ENCODE measurements at regions not wholly inside any gene's neighbourhood (a gene's known extent, or its start where the extent isn't known, plus 50 kb on each side); places are given as distances from the start of the nearest gene placed in this dataset.
A peak's percentile ranks its signal among the peaks of the same experiment; 100 is the strongest.
"Not testable (repeated sequence)": the region's sequence is repeated elsewhere in the genome, so short reads cannot be mapped to it uniquely, and the experiment has no call there.

GRCh38 chr12:58314610-58315009 lies 373.2 kb downstream of the ATP23 start:
- no peak for DNase-seq

- DNase-seq, result no peak
These were observed 375.6 kb downstream of the ATP23 start for GRCh38 chr12:58316926-58317325.

GRCh38 chr12:58321414-58321813 lies 380.0 kb downstream of the ATP23 start:
- DNase-seq, result no peak

GRCh38 chr12:58323676-58324075 lies 382.3 kb downstream of the ATP23 start:
- DNase-seq, result no peak

GRCh38 chr12:58325561-58325960 lies 384.2 kb downstream of the ATP23 start:
- DNase-seq, result no peak

- no peak for DNase-seq
These were observed 385.2 kb downstream of the ATP23 start for GRCh38 chr12:58326534-58326933.

- DNase-seq, result not testable (repeated sequence)
These were observed 395.3 kb downstream of the ATP23 start for GRCh38 chr12:58336581-58337242.

- not testable (repeated sequence) for DNase-seq
These were observed 396.2 kb downstream of the ATP23 start for GRCh38 chr12:58337539-58337938.

GRCh38 chr12:58341791-58342190 lies 400.4 kb downstream of the ATP23 start:
- DNase-seq, result peak; percentile 89

- DNase-seq, result no peak
These were observed 401.4 kb downstream of the ATP23 start for GRCh38 chr12:58342736-58343135.

GRCh38 chr12:58346032-58346632 lies 404.8 kb downstream of the ATP23 start:
- peak; percentile 7 for DNase-seq

- no peak for DNase-seq
These were observed 405.8 kb downstream of the ATP23 start for GRCh38 chr12:58347188-58347587.

- DNase-seq, result no peak
These were observed 406.3 kb downstream of the ATP23 start for GRCh38 chr12:58347691-58348090.

- DNase-seq, result no peak
These were observed 407.8 kb downstream of the ATP23 start for GRCh38 chr12:58349161-58349560.

- DNase-seq, result no peak
These were observed 415.4 kb downstream of the ATP23 start for GRCh38 chr12:58356794-58357193.

- DNase-seq, result no peak
These were observed 416.1 kb downstream of the ATP23 start for GRCh38 chr12:58357511-58357910.

GRCh38 chr12:58358369-58358768 lies 417.0 kb downstream of the ATP23 start:
- DNase-seq, result no peak

- no peak for DNase-seq
These were observed 417.7 kb downstream of the ATP23 start for GRCh38 chr12:58359084-58359483.

- no peak for DNase-seq
These were observed 419.7 kb downstream of the ATP23 start for GRCh38 chr12:58361056-58361455.

- DNase-seq, result no peak
These were observed 422.6 kb downstream of the ATP23 start for GRCh38 chr12:58363971-58364370.

- no peak for DNase-seq
These were observed 423.2 kb downstream of the ATP23 start for GRCh38 chr12:58364389-58365086.

GRCh38 chr12:58365087-58365390 lies 423.7 kb downstream of the ATP23 start:
- no peak for DNase-seq

- no peak for DNase-seq
These were observed 425.7 kb downstream of the ATP23 start for GRCh38 chr12:58367041-58367440.

- DNase-seq, result no peak
These were observed 426.6 kb downstream of the ATP23 start for GRCh38 chr12:58368001-58368400.

- no peak for DNase-seq
These were observed 428.2 kb downstream of the ATP23 start for GRCh38 chr12:58369576-58369975.
